NK-92 treated with Interleukin-12 subunit alpha and Interleukin-12 subunit beta, amount 100 ng/mL, for 24 hours (cell line): ENCODE measurements at regions not wholly inside any gene's neighbourhood (a gene's known extent, or its start where the extent isn't known, plus 50 kb on each side); places are given as distances from the start of the nearest gene placed in this dataset.
"Not testable (repeated sequence)": the region's sequence is repeated elsewhere in the genome, so short reads cannot be mapped to it uniquely, and the experiment has no call there.

ENCODE experiments used
- DNase-seq: peaks from one replicate; lab custom pipeline; 2025; lab: John Stamatoyannopoulos, UW

GRCh38 chr4:138892483-138893407 is 122.8 kb upstream of the NOCT start:
- no peak for DNase-seq

- no peak for DNase-seq
Observed at GRCh38 chr4:138891631-138892031, 124.0 kb upstream of the NOCT start.

GRCh38 chr4:138890891-138891570 is 124.5 kb upstream of the NOCT start:
- DNase-seq, result no peak

- DNase-seq, result no peak
Observed at GRCh38 chr4:138889216-138889615, 126.4 kb upstream of the NOCT start.

GRCh38 chr4:138887741-138888140 is 127.8 kb upstream of the NOCT start:
- DNase-seq, result no peak

GRCh38 chr4:138887341-138887740 is 128.2 kb upstream of the NOCT start:
- DNase-seq, result no peak

GRCh38 chr4:138879757-138880156 is 135.8 kb upstream of the NOCT start:
- DNase-seq, result no peak

GRCh38 chr4:138875891-138876608 is 139.5 kb upstream of the NOCT start:
- no peak for DNase-seq

GRCh38 chr4:138871555-138871875 is 144.1 kb upstream of the NOCT start:
- DNase-seq, result no peak

GRCh38 chr4:138870737-138871554 is 144.6 kb upstream of the NOCT start:
- peak; percentile 4 for DNase-seq

GRCh38 chr4:138869631-138870030 is 145.9 kb upstream of the NOCT start:
- no peak for DNase-seq

GRCh38 chr4:138869165-138869564 is 146.4 kb upstream of the NOCT start:
- no peak for DNase-seq

GRCh38 chr4:138868562-138868961 is 147.0 kb upstream of the NOCT start:
- DNase-seq, result no peak

- DNase-seq, result no peak
Observed at GRCh38 chr4:138867404-138867803, 148.2 kb upstream of the NOCT start.

GRCh38 chr4:138866314-138866713 is 149.3 kb upstream of the NOCT start:
- DNase-seq, result no peak

GRCh38 chr4:138865765-138866164 is 149.8 kb upstream of the NOCT start:
- DNase-seq, result no peak

GRCh38 chr4:138864961-138865720 is 150.4 kb upstream of the NOCT start:
- DNase-seq, result no peak

- no peak for DNase-seq
Observed at GRCh38 chr4:138863160-138863559, 152.4 kb upstream of the NOCT start.

- no peak for DNase-seq
Observed at GRCh38 chr4:138861135-138861534, 154.4 kb upstream of the NOCT start.

- not testable (repeated sequence) for DNase-seq
Observed at GRCh38 chr4:138860357-138860756, 155.2 kb upstream of the NOCT start.

GRCh38 chr4:138859254-138859653 is 156.3 kb upstream of the NOCT start:
- DNase-seq, result no peak
